K562 (cell line): ENCODE measurements at regions not wholly inside any gene's neighbourhood (a gene's known extent, or its start where the extent isn't known, plus 50 kb on each side); places are given as distances from the start of the nearest gene placed in this dataset.
A peak's percentile ranks its signal among the peaks of the same experiment; 100 is the strongest.

Experiments
- ATAC-seq: fragments of 200-7000 bp; cut with Tn5 transposase; 3 replicates; pipeline ENCODE4 v1.9.1; 2020; ENCODE audit warnings: moderate library complexity
- BruUV-seq: library from RNA; stranded (reverse); fragments of 400-500 nt; replicated peaks from 2 replicates; lab custom pipeline; 2021; lab: Mats Ljungman, UMichigan
- CTCF ChIA-PET: fragments of 300-600 bp; formaldehyde crosslinking; extraction: SDS; loops from one replicate; lab custom pipeline; 2021; ENCODE audit warnings: low intra/inter-chr PET ratio; lab: Yijun Ruan, JAX
- POLR2A ChIA-PET: fragments of 300-600, 350-650 bp; sonication (Branson Sonifier 250); formaldehyde crosslinking; extraction: SDS; loops from one replicate; lab custom pipeline; 2021; ENCODE audit warnings: antibody characterized with exemption, inconsistent platforms; lab: Yijun Ruan, JAX
- DNase-seq, 4 experiments: peaks; one replicate each; pipeline versions ENCODE4 v3.0.0 to v3.0.0-alpha.2; 2011 to 2018; ENCODE audit warnings: low spot score in 3 of 4, mixed read lengths in 3 of 4; ENCODE audit errors: extremely low read depth in 1 of 4
- FAIRE-seq: peaks from 2 replicates; lab custom pipeline; 2011; peaks lifted over from hg19 to GRCh38; lab: Jason Lieb, UNC
- H2AFZ ChIP-seq: 2 replicates; pipeline ENCODE4 v1.6.0; 2011; ENCODE audit warnings: low read depth, low read length, control low read depth, inconsistent platforms
- H3K27ac ChIP-seq: fragments of 200-600 bp; 3 replicates; pipeline ENCODE4 v1.8.0; 2011; ENCODE audit warnings: low read depth, mild to moderate bottlenecking, control low read depth, inconsistent platforms, low read length, moderate library complexity, mixed read lengths; ENCODE audit errors: extremely low read depth
- H3K27me3 ChIP-seq, 2 experiments: fragments of 300-600 bp in 1 of 2; 2 replicates in 1 of 2; 3 replicates in 1 of 2; pipeline versions ENCODE4 v1.6.0 to v1.8.0; 2011; ENCODE audit warnings: inconsistent platforms in 2 of 2, low read length in 2 of 2, mild to moderate bottlenecking in 1 of 2, mixed read lengths in 1 of 2, moderate library complexity in 1 of 2; ENCODE audit not compliant: control insufficient read depth in 2 of 2, insufficient read depth in 2 of 2
- H3K36me3 ChIP-seq: fragments of 300-600 bp; 3 replicates; pipeline ENCODE4 v1.8.0; 2011; ENCODE audit warnings: mild to moderate bottlenecking, low read length, inconsistent platforms; ENCODE audit not compliant: control insufficient read depth, insufficient read depth
- H3K4me1 ChIP-seq, 2 experiments: fragments of 200-600 bp in 1 of 2; replicated peaks in 1 of 2; 2 replicates in 1 of 2; 3 replicates in 1 of 2; pipeline versions ENCODE4 v1.5.1 to v1.8.0; 2011; ENCODE audit warnings: inconsistent platforms in 2 of 2, low read length in 2 of 2, mild to moderate bottlenecking in 1 of 2, mixed read lengths in 1 of 2, moderate library complexity in 1 of 2; ENCODE audit not compliant: control insufficient read depth in 2 of 2, insufficient read depth in 2 of 2
- H3K4me2 ChIP-seq: 2 replicates; pipeline ENCODE4 v1.6.1; 2011; ENCODE audit warnings: low read length, control low read depth, inconsistent platforms, mixed read lengths; ENCODE audit not compliant: insufficient read depth
- H3K4me3 ChIP-seq: fragments of 200-600 bp; sonication (generic), shearing (Covaris generic); 2 replicates; pipeline ENCODE4 v1.5.1; 2016; ENCODE audit warnings: control low read depth, inconsistent platforms
- H3K79me2 ChIP-seq: fragments of 200-600 bp; 3 replicates; pipeline ENCODE4 v1.8.0; 2011; ENCODE audit warnings: low read length, inconsistent platforms; ENCODE audit not compliant: control insufficient read depth, insufficient read depth
- H3K9ac ChIP-seq, 2 experiments: 2 replicates each; pipeline versions ENCODE4 v1.6.0 to v1.6.1; 2011; ENCODE audit warnings: low read depth in 2 of 2, low read length in 2 of 2, control low read depth in 1 of 2, inconsistent platforms in 1 of 2, mild to moderate bottlenecking in 1 of 2, mixed read lengths in 1 of 2; ENCODE audit not compliant: insufficient read depth in 1 of 2
- H3K9me1 ChIP-seq: one replicate; pipeline ENCODE4 v1.6.0; 2011; ENCODE audit warnings: inconsistent platforms, mild to moderate bottlenecking, low read length, moderate library complexity; ENCODE audit not compliant: control insufficient read depth, insufficient read depth
- H3K9me3 ChIP-seq: replicated peaks from 2 replicates; pipeline ENCODE4 v1.5.1; 2011; ENCODE audit warnings: low read depth, low read length, inconsistent platforms; ENCODE audit not compliant: control insufficient read depth, insufficient read depth
- H4K20me1 ChIP-seq: replicated peaks from 2 replicates; pipeline ENCODE4 v1.6.1; 2011; ENCODE audit warnings: low read length, inconsistent platforms, mixed read lengths; ENCODE audit not compliant: control insufficient read depth, insufficient read depth
- EP400 ChIP-seq: fragments of 450-650 bp; IDR thresholded peaks from 2 replicates; pipeline ENCODE4 v1.6.1; 2017; ENCODE audit warnings: antibody characterized with exemption, mild to moderate bottlenecking, moderate library complexity
- LCOR ChIP-seq: sonication (generic); formaldehyde crosslinking; IDR thresholded peaks from 2 replicates; pipeline ENCODE4 v1.8.0; 2022; ENCODE audit warnings: mild to moderate bottlenecking, missing genetic modification reagents
- PTTG1 ChIP-seq: fragments of 450-650 bp; IDR thresholded peaks from 2 replicates; pipeline ENCODE4 v1.6.1; 2016; ENCODE audit warnings: low read depth, mild to moderate bottlenecking, missing genetic modification characterization, missing compliant biosample characterization
- RBM14 ChIP-seq: fragments of 200-400 bp; formaldehyde crosslinking; IDR thresholded peaks from 2 replicates; pipeline ENCODE4 v1.6.1; 2018; ENCODE audit warnings: low read depth, mild to moderate bottlenecking, low read length, moderate library complexity, borderline replicate concordance; ENCODE audit not compliant: insufficient read depth
- SPI1 ChIP-seq: IDR thresholded peaks from 2 replicates; pipeline ENCODE4 v1.6.1; 2011; ENCODE audit warnings: low read depth, low read length, control low read depth, borderline replicate concordance
- SRF ChIP-seq, 2 experiments: fragments of 250-450, 450-650 bp in 1 of 2; sonication (Bioruptor Pico) in 1 of 2; sonication (generic) in 1 of 2; formaldehyde crosslinking; IDR thresholded peaks; 2 replicates each; pipeline versions ENCODE4 v1.5.0 to v1.5.1; 2020 to 2022; ENCODE audit warnings: mild to moderate bottlenecking in 1 of 2, missing genetic modification reagents in 1 of 2
- ZNF121 ChIP-seq: sonication (generic); formaldehyde crosslinking; conservative IDR thresholded peaks from 2 replicates; pipeline ENCODE4 v1.8.0; 2022; ENCODE audit warnings: missing genetic modification reagents
- WGBS: fragments of 100-300 bp; shearing (Covaris generic); methylation state at CpG from one replicate; pipeline ENCODE4 v1.1.6; 2016; ENCODE audit warnings: low coverage, mixed read lengths; ENCODE audit not compliant: insufficient coverage; ENCODE audit errors: missing lambda C conversion rate; 5-methylcytosine and 5-hydroxymethylcytosine counted together
- in situ Hi-C: fragments of 300-500 bp; cut with MboI; formaldehyde crosslinking; loops from 4 replicates; pipeline ENCODE4 v1.15.0; 2018; ENCODE audit warnings: inconsistent platforms, mixed read lengths
- intact Hi-C: fragments of 100-400 bp; cut with micrococcal nuclease; formaldehyde crosslinking; loops from 2 replicates; pipeline ENCODE4 v1.14.2; 2022

DNA sequence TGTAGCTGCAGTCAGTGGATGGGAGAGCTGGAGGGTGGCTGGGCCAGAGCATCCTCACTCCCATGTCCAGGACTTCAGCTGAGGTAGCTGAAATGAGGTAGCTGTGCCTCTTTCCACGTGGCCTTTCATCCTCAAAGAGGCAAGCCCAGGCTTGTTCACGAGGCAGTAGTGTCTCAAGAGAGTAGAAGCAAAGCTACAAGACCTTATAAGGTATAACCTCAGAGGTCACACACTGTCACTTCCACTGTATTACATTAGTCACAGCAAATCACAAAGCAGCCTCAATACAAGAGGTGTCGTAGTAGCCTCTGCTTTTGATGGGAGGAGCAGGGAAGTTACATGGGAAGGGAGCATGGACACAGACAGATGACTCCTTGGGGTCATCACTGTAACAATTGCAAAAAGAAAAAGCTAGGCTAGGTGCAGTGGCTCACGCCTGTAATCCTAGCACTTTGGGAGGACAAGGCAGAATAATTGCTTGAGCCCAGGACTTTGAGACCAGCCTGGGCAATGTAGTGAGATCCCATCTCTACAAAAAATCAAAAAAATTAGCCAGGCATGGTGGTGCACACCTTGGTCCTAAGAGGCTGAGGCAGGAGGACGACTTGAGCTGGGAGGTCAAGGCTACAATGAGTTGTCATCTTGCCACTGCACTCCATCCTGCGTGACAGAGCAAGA is 97.5 kb downstream of the SKIDA1 start:
- no peaks in the 10 kb centered on the region for H3K9me3 ChIP-seq
- WGBS, result 6% methylated on average over 6 of the region's 6 CpGs
- no peak overlapping the region for H3K9ac ChIP-seq
- no peaks in the 10 kb centered on the region for H3K36me3 ChIP-seq
- no peak overlapping the region for H2AFZ ChIP-seq
- no peak overlapping the region for H3K4me3 ChIP-seq
- BruUV-seq, result no TSS peak
- H3K4me2 ChIP-seq, result no peak overlapping the region
- ATAC-seq (no peak), FAIRE-seq (no peak), DNase-seq (no peak)
- ChIA-PET CTCF (no interaction called here), POLR2A (interaction anchor here (0.8 to 1.1 kb wide), 2 partner anchors 9 to 10 kb away, joined by 3 read pairs; no protein-coding TSS in a partner anchor)
- no peaks in the 10 kb centered on the region for H3K9me1 ChIP-seq
- no peaks in the 10 kb centered on the region for H3K79me2 ChIP-seq
- 0 out of 5 replicates have a peak, but pooled peaks cover 0 to 2% of the 10 kb centered on the region in 2 experiments for H3K4me1 ChIP-seq
- no peaks in the 10 kb centered on the region for H4K20me1 ChIP-seq
- peaks cover 2 to 14% of the 10 kb centered on the region in 2 experiments; a peak in 4 of 5 replicates for H3K27me3 ChIP-seq
- no peak for TF ChIP-seq LCOR (CRISPR knock-in tag)
- TF ChIP-seq EP400, result no peak
- no peak for TF ChIP-seq PTTG1
- TF ChIP-seq SPI1, result no peak
- TF ChIP-seq RBM14, result no peak
- TF ChIP-seq SRF (CRISPR knock-in tag; IDR thresholded peaks at IDR 0.05), result no peak
- TF ChIP-seq ZNF121, result peak; percentile 80
- in situ Hi-C loops, result no loop called here
- no peak overlapping the region for H3K27ac ChIP-seq
- intact Hi-C loops, result no loop called here
